Epithelial cell of esophagus (primary cell): ENCODE measurements at regions not wholly inside any gene's neighbourhood (a gene's known extent, or its start where the extent isn't known, plus 50 kb on each side); places are given as distances from the start of the nearest gene placed in this dataset.

Source experiments
- DNase-seq: peaks from one replicate; pipeline ENCODE4 v3.0.0; 2010; ENCODE audit warnings: low read depth
- H3K4me3 ChIP-seq: 2 replicates; pipeline ENCODE4 v1.5.1; 2011; ENCODE audit warnings: mild to moderate bottlenecking, low read length, control low read depth
- TF ChIP-seq, protein P1 (sequence below): IDR thresholded peaks from 2 replicates; pipeline ENCODE4 v1.5.1; 2011; ENCODE audit warnings: low read depth, mild to moderate bottlenecking, low read length, control low read depth, inconsistent platforms; ENCODE audit not compliant: insufficient read depth; ENCODE audit errors: missing control alignments

DNA sequence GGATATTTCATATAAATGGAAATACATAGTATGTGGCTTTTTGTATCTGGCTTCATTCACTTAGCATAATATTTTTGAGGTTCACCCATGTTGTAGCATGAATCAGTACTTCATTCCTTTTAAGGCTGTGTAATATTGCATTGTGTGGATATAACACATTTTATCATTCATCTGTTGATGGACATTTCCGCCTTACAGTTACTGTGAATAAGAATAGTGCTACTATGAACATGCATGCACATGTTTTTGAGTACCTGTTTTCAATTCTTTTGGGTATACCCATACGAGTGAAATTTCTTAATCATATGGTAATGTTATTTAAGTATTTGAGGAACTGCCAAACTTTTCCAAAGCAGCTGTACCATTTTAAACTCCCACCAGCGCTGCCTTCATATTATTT, 539.6 kb upstream of the DIPK2B start:
- DNase-seq: peak; percentile 89
- TF ChIP-seq, protein P1, sequence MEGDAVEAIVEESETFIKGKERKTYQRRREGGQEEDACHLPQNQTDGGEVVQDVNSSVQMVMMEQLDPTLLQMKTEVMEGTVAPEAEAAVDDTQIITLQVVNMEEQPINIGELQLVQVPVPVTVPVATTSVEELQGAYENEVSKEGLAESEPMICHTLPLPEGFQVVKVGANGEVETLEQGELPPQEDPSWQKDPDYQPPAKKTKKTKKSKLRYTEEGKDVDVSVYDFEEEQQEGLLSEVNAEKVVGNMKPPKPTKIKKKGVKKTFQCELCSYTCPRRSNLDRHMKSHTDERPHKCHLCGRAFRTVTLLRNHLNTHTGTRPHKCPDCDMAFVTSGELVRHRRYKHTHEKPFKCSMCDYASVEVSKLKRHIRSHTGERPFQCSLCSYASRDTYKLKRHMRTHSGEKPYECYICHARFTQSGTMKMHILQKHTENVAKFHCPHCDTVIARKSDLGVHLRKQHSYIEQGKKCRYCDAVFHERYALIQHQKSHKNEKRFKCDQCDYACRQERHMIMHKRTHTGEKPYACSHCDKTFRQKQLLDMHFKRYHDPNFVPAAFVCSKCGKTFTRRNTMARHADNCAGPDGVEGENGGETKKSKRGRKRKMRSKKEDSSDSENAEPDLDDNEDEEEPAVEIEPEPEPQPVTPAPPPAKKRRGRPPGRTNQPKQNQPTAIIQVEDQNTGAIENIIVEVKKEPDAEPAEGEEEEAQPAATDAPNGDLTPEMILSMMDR: no peak
- H3K4me3 ChIP-seq: no peak overlapping the region

DNA sequence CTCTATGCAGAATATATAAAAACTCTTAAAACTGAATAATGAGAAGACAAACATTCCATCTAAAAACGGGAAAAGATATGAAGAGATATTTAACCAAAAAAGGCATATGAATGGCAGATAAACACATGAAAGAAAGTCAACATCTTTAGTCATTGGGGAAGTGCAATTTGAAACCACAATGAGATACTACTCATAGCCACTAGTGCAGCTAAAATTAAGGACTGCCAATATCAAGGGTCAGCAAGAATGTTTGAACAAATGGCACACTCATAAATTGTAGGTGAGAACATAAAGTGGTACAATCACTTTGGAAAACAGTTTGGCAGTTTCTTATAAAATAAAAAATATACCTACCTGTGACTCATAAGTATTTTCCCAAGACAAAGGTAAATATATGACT, 534.9 kb upstream of the DIPK2B start:
- H3K4me3 ChIP-seq: no peak overlapping the region
- DNase-seq: no peak
- TF ChIP-seq, protein P1: no peak

DNA sequence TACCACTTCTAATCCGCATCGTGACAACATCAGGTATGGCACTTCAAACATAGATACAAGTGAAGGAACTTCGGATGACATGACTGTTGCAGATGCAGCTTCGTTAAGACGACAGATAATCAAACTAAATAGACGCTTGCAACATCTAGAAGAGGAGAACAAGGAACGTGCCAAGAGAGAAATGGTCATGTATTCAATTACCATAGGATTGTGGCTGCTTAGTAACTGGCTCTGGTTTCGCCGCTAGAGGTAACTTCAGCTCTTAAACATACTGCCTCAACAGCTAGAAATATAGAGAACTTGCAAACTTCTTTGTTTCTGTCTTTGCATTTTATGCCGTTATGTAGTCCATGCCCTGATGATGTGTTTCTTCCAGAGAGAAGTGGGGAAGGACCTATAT, 530.8 kb upstream of the DIPK2B start:
- H3K4me3 ChIP-seq: no peak overlapping the region
- no peak for DNase-seq
- TF ChIP-seq, protein P1: no peak

DNA sequence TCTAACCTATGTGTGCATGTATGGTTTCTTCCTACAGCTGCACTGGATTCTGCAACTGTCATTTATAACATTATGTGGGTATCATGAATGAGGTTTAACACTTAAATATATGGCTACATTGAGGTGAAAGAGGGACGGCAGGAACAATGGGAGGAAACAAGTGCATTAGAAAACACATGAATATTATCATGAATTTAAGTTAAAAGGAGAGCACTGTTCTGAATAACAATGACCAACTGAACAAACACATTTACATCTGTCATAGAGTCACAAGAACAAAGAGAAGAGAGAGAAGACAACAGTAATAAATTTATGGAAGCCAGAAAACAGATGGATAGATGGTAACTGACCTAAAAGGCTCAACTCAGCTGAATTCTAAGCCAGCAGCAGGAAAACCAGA, 527.1 kb upstream of the DIPK2B start:
- TF ChIP-seq, protein P1: no peak
- DNase-seq: no peak
- no peak overlapping the region for H3K4me3 ChIP-seq

DNA sequence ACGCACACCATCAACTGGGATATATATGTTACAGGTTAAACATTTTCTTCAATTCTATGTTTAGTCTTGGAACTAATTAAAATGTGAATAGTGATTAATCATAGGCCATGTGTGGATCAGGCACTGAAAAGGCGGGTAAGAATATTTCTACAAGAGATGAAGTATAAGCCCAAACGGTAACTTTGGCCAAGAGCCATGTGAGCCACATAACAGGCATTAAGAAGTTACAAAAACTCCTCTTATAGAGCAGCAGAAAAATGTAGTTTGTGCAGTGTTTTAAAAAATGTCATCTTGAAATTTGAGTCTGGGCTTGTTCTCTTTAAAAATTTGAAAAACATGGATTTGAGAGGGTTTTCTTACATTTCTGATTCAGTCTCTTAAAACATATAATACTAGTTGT, 521.8 kb upstream of the DIPK2B start:
- no peak overlapping the region for H3K4me3 ChIP-seq
- DNase-seq: peak; percentile 34
- TF ChIP-seq, protein P1: no peak

DNA sequence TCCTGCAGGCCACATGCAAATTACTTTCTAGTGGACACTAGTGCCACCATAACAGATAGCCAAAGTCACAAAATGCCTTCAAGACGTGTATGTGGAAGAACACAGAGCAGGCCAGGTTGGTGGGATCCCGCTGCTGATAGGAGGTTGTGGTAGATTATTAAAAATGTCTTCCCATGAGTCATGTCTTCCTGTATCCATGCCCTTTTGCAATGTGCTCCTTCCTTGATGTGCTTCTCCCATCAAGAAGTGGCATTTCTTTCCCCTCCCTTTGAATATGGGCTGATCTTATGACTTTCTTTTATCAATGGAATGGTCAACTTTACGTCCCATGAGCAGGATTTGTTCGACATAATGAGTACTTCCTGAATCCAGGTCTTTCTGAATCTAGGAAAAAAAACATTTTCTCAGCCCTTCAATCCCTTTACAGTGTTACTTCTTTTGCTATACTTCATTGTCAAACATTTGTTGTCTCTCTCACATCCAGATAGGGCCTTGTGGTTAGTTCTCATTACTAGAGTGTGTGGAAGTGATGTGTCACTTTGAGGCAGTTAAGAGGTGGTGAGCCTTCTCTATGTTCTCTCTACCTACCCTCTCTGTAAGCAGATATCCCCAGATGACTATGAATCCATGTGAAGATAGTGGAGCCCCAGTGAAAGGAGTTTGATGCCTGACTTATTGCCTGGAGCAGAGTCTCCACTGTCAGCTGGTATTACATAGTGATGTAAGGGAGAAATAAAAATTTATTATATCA, 519.2 kb upstream of the DIPK2B start:
- TF ChIP-seq, protein P1: no peak
- H3K4me3 ChIP-seq: no peak overlapping the region
- no peak for DNase-seq

DNA sequence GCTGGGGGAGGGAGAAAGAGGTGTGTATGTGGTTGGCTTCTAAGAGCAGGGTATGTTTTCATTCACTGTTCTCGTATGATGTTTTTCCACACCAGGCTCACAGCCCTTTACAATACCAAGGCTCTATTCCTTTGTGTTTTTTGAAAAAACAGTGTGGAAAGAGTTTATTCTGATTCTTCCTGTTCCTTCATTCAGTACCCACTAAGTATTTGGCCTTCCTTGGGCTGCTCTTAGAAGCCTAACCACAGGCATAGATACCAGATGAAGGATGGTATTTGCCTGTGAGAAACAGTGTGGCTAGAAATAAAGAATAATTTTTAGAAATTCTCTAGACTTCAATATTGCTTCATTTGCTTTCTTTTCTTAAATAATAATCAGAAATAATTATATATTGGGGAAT, 518.0 kb upstream of the DIPK2B start:
- TF ChIP-seq, protein P1: no peak
- H3K4me3 ChIP-seq: no peak overlapping the region
- DNase-seq: no peak
